ENCODE measurements at regions not wholly inside any gene's neighbourhood (a gene's known extent, or its start where the extent isn't known, plus 50 kb on each side); places are given as distances from the start of the nearest gene placed in this dataset.
"Not testable (repeated sequence)": the region's sequence is repeated elsewhere in the genome, so short reads cannot be mapped to it uniquely, and the experiment has no call there.

DNA sequence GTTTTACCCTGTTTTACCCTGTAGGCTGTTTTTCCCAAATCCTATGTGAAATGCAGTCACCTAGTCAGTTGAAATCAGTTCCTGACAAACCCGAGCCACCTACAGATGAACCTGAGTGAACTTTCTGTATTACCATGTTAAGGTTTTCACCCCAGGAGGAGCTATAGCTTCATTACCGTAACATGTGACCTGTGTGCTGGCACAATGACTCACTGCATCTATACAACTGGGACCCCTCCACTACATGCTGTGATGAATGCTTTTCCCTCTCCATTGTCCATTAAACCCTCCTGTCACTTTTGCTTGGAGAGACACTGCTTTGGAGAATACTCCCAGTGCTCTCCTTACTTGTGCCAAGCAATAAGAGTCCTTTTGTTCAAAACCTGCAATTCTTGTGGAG lies 1974.8 kb downstream of the EFNA5 start:
- DNase-seq (ENCODE audit: low spot score) = no peak

DNA sequence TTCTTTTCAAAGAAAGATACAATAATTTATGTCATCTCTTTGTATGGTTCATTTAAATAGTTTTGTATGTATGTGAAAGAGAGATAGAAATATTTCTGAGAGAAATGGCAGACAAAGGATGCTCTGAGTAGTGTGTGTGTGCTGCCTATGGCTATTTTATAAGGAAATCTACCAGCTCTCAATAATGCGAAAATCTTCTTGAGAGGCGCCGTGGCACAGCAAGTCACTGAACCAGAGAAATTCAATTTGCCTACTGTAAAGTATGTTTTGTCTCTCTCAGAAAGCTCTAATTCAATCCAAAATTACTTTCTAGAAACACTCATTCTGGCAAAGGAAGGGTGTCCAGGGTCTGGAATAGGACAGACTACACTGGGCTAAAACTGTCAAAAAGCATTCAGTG lies 1981.1 kb downstream of the EFNA5 start:
- DNase-seq (ENCODE audit: low spot score) = no peak

DNA sequence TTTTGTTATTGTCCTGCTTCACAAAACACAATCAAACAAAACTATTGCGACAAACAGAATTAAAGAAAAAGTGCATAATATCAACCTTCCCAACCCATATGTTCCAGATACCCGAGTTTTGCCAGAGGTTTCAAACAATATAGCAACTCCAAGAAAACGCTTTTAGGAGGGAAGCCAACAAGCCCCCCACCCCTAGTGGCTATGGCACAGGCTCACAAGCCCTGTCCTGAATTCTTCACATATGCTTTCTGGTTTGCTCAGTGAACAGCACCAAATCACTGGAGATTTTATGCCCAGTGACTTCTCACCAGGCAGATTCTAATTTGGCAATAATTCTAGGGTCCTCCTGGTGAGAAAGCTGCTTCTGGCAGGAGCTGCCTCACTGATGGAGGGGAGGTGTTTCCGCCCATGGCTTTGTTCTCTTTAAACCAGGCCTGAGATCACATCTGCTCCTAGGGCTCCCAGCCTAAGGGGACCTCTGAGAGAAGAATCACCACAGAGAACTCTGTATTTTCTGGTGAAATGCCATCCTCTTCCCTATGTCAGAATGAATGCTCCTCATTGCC lies 1982.4 kb downstream of the EFNA5 start:
- no peak for DNase-seq (ENCODE audit: low spot score)

DNA sequence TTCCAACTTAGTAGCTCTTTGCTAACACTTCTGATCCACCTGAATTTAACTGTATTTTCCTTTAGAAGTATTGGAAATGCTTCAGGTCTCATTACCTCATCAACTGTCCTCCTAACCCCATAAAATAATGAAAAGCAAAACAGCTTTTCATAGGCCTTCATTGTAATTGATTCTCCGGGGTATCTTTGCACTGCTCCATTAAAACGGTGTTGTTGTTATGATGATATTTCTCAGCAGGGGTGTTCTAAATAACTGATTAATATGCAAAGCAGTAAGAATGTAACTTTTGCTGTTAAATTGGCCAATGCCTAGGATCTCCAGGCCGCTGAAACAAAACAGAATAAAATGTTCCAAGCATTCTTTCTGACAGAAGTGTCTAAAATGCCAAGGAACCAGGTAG lies 1983.2 kb downstream of the EFNA5 start:
- no peak for DNase-seq (ENCODE audit: low spot score)

DNA sequence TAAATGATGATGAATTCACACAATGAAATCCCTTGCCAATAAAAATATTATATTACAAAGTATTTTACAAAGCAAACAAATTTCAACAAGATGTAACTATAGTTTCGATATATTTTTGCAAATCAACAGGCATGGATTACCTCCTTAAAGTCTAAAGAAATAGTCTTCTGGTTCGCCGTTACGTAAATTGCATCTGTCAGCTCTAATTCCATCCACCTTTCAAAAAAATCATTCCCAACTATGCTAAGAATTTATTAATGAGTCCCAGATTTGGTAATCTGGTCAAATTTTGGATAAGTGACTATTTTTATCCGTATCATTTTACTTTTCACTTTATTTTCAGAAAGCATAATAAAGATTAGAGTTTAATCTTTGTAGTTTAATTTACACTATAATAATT lies 1984.9 kb downstream of the EFNA5 start:
- no peak for DNase-seq (ENCODE audit: low spot score)

DNA sequence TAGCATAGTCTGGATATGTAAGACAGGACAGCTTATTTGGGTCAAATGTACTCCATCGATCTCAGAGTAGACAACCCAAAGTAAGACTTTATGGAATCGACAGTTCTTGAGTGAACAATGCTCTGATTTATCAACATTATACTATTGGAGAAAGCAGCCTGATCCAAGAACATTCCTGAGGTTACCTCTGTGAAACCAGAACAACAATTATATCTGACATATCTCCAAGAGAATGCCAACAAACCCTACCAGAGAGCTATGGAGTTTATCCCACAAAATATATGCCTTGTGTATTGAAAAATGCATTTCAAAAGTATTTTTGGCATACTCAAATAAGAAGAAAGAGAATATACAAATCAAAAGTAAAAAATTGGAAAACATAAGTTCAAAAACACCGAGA lies 1985.9 kb downstream of the EFNA5 start:
- no peak for DNase-seq (ENCODE audit: low spot score)

DNA sequence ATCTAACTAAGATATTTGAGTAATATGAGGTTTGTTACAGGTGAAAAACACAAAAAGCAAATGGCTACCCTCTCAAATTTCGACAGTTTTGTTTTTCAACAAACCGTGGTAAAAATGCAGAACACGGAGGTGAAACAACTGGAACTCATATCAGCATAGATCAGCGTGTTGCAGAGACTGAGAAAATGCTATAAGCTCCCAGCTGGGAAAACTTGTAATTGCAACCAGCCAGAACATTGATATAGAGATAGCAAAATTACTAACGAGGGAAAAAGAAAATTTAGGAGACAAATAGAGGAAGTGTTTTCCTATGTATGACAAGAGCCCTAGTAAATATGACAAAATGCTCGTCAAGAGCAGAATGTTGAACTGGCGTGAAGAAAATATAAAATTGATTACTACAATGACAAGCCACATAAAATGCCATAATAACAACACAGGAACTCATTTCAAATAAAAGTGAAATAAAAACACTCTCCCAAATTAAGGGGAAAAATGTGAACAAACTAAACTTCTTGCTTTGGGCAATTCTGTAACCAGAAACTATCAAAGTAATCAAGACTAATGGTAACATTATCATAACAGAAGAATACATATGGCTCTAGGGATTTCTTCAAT lies 1989.8 kb downstream of the EFNA5 start:
- no peak for DNase-seq (ENCODE audit: low spot score)

DNA sequence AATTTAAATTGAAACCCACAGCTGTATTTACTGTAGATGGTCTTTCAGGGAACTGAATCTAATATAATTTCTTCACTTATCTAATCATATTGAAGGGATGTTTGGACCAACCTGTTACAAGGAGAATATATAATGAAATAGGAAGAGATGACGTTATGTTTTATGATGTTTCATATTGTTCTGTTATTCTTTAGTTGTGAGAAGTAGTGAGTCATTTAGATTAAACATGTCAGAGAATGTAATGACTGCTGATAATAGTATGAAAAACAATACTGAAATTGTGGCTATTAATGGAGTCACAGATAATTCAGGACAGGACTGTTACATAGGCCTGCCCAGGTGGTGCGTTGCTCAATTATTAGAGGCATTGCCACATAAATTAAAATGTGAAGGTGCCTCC lies 1993.4 kb downstream of the EFNA5 start:
- DNase-seq (ENCODE audit: low spot score) = no peak

DNA sequence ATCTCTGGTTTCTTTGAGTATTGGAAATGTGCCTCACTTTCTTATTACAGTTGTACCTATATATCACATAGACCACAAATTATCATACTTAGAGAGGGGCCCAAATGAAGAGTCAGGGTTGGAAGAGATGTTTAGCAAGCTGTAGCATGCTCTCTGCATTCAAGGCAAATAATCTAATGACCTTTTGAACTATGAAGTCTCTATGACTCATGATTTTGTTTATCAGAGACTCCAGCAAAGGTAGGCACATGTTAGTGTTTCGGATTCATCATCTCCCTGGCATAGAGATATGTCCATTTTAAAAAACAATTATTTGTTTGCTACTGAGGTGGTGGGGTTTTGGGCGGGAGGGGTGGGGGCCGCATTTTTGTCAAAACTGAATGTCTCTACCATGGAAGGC lies 2000.1 kb downstream of the EFNA5 start:
- no peak for DNase-seq (ENCODE audit: low spot score)

DNA sequence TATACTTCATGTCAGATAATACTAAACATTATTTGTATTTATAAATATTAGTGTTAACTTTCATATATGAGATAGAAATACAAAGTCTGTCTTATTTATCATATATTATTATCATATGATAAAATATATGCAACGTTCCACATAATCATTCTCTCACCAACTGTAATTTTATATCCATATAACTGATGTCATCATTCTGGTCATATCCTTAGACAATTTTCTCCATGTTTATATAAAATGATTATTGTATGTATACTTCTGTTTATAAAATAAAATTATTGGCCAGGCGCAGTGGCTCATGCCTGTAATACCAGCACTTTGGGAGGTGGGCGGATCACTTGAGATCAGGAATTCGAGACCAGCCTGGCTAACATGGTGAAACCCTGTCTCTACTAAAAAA lies 2007.1 kb downstream of the EFNA5 start:
- DNase-seq (ENCODE audit: low spot score) = no peak

DNA sequence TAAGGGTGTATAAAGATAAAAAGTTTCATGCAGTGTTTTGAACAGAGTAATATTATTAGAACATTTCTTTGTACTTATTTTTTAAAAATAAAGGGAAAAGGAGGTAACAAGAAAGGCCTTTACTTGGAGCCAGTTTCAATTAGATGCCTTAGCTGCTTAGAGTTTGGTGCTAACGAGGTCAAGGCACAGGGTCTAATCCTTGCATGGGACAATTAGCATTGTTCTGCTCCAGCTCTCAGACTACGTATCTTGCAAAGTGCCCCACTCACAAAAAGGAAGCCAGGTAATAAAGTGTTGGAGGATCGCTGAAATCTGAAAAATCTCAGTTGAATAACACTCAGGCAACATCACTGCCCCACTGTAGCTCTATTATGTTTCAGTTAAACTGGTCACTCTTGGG lies 2011.3 kb downstream of the EFNA5 start:
- DNase-seq (ENCODE audit: low spot score) = no peak

DNA sequence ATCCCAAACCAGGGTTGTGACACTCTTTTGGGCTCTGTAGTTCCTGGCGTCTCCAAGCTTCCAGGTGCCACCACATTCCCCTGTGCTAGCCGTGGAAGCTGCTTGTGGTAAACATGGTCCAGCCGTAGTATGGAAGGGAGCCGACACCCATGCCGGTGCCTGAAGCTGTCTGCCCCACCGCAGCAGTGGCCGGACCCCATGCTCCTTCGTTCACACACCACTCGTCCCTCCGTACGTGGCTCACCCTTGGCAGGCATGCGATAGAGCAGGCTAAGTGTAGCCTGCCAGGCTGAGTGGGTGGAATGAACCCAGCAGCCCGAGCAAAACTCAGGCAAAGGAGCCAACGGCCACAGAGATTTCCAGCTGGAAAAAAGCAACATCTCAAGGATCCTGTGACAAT lies 2030.4 kb downstream of the EFNA5 start:
- DNase-seq (ENCODE audit: low spot score) = no peak

DNA sequence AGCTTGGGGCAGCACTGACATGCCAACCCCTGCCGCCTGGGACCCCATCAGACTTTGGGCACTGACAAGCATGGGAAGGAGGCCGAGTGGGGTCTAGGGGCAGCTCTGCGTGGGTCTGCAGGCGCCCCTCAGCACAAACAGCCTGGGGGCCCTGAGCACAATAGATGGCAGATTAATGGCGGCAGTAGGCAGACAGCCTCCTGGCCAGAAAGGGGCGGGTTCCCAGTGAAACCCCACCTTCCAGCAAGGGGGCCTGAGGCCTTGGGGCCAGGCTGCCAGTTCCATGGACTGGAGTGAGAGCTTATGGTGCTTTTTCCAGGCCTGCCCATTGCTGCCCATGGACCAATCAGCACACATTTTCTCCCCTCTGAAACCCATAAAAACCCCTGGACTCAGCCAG lies 2031.2 kb downstream of the EFNA5 start:
- no peak for DNase-seq (ENCODE audit: low spot score)

DNA sequence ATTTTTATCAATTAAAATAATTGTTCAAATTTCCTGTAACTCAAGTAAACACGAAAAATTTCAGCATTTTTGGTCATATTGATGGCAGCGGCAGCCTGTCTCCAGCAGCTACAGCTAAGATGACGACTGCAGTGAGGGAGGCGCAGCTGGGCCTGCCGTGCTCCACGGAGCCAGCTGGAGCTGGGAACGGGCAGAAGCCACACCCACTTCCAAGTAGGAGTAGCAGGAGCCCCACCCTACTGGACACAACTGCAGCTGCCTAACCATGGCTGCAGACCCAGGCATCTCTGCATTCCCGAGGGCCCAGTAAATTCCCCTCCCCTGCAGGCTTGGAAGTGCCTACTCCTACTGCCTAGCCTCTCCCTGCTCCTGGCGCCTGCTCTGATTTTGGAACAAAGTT lies 2031.7 kb downstream of the EFNA5 start:
- no peak for DNase-seq (ENCODE audit: low spot score)

DNA sequence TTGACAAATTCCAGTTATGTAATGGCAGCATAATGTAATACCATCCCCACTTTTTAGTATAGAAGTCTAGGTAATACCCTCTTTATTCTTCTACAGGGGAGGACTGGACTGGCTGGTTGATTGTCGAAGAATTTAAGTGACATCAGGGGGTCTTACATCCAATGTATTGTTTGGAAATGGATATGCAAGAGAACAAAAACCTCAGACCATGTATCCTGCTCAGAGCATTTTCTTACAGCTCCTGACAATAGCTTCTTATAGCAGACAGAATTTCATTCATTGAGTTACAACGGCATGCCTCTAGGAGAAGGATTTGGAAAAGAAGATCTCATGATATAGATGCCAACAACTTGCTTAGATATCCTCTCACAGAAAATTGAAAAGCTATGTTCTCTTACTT lies 2032.3 kb downstream of the EFNA5 start:
- DNase-seq (ENCODE audit: low spot score) = no peak

DNA sequence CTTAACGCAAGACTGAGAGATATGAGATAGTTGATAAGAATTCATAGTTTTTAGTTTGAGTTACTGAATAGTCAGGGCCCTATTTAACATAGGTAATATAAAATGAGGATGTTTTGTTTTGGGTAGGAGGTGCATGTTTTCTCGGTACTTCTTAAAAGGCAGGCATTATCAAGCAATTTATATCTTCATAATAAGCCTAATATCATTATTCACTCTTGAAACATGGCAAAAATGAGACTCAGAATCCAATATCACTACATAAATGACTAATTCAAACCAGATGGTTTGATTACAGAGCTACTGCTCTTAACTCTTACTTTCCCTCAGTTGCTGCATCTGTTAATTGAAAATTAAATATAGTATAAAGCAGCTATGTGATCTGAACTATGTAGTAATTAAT lies 2038.7 kb downstream of the EFNA5 start:
- DNase-seq (ENCODE audit: low spot score) = no peak

DNA sequence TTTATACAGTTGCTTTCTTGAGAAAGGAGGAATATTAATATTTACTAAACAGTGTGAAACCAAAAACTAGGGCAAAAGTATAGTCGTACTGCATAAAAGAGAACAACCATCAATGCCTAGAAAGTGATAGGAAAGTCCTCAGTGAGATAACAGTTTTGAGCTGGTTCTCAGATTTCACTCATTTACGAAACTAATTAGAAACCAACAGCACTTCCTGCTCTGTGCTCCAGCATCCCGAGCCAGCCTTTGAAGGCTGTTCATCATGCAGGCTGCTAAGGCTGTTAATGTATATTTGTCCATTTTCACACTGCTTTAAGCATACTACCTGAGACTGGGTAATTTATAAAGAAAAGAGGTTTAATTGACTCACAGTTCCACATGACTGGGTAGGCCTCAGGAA lies 2039.9 kb downstream of the EFNA5 start:
- DNase-seq (ENCODE audit: low spot score) = no peak

DNA sequence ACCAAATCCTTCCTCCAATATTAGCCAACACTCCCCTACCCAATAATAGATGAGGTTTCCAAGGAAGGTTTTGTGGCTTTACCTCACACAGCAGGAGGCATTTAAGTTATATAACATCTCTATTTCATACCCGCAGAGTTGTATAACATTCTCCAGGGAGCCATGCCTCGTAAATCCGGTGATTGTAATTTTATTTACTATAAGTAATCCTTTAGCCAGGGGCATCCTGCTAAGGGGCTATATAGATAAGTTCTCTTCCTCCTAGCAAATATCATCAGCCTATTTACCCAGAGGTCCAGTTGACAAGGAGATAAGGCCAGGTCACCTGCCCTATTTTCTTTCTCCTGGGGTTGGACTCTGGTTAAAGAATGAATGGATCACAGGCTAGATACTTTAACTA lies 2051.0 kb downstream of the EFNA5 start:
- no peak for DNase-seq (ENCODE audit: low spot score)

DNA sequence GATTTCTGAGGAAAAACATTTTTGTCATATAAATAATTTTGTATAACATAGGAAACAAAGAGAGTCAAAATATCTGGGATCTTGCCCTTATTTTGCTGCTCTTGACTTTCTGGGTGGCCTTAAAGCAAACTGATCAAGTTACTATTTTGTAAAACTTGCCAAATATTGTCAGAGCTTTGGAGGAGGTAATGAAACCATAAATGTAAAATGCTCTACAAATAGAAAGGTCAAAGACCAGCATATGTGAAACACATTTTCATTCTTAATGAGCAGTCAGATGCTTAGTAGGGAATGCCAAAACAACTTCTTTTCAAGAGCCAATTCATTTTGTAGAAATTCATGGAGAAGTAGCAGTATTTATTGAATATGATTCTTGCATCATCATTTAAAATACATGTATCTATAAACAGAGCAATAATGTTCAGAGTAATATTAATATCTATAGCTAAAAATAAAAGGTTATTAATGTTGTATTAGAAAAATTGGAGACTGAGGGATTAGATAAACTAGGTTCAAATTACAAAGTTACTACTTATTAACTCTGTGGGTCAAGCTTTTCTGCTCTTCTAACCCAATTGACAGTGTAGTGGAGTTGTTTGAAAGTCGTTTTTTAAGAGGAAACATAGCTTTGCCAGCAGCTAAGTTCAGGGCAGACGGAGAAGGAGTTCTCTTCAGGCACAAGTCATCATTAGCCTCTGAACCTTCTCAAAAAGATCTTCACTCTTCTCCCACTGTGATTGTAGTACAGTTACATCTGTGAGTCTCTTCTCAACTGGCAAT lies 2053.1 kb downstream of the EFNA5 start:
- no peak for DNase-seq (ENCODE audit: low spot score)

DNA sequence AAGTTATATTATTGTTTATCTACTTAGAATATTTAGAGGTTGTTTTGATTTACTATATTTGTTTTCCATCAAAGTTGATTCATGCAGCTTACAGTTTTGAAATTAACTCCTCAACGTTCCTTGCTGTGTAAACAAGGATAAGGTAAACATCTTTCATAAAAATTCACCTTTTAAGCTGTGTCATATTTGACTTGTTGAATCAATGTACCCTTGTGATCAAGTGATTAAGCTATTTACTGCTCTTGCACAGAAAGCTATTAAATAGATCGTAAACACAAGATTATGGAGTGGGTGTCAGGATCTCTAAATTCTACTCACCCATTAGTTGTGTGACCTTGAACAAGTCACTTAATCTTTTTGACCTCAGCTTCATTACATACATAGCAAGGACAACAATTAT lies 2054.0 kb upstream of the NUDT12 start:
- no peak for DNase-seq (ENCODE audit: low spot score)

DNA sequence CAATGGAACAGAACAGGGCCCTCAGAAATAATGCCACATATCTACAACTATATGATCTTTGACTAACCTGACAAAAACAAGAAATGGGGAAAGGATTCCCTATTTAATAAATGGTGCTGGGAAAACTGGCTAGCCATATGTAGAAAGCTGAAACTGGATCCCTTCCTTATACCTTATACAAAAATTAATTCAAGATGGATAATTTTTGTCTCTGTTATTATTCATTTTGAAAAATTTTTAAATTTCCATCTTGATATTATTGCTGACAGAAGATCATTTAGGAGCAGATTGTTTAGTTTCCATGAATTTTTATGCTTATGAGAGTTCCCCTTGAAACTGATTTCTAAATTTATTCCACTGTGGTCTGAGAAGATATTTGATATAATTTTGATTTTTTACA lies 2039.8 kb upstream of the NUDT12 start:
- DNase-seq (ENCODE audit: low spot score) = not testable (repeated sequence)

DNA sequence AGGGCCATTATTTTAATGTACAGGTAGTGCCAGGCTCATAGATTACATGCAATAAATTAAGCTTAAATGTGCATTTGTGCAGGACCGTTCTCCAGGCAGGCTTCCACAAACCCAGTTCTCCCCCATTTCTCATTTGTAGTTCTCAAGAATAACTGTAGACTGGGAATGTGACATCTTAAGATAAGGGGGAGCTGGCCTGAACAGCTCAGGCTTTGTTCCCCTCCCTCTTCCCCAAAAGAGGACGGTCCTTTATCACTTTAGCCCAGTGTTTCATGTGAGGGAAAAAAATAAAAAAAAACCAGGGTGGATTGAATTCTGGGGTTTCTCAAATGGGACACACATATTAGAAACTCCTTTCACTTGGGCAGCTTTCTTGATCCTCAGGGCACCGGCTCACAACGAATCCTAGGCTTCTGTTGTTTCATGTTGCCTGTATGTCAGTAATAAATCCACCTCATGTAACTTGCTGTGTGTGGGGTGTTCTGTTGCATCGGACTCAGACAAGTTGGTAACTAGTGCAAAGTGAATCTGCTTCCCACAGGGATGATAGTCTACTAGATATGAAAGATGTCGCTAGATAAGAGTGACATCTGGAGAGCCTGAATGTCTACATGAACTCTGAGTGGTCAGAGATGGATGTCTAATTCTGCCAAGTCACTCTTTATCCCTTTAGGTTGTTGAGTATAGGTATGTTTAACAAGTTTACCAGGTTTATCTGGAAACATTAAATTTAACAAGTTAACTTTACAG lies 2030.6 kb upstream of the NUDT12 start:
- no peak for DNase-seq (ENCODE audit: low spot score)

All from hepatic stellate cell (primary cell).